Loucy (cell line): ENCODE measurements at regions not wholly inside any gene's neighbourhood (a gene's known extent, or its start where the extent isn't known, plus 50 kb on each side); places are given as distances from the start of the nearest gene placed in this dataset.

ENCODE experiments used
- H2AFZ ChIP-seq: fragments of 200-600 bp; sonication (generic); 2 replicates; pipeline ENCODE4 v1.6.0; 2016; ENCODE audit warnings: antibody characterized with exemption, mild to moderate bottlenecking, low read length, moderate library complexity
- H3F3A ChIP-seq: fragments of 200-600 bp; 2 replicates; pipeline ENCODE4 v1.6.0; 2016; ENCODE audit warnings: antibody characterized with exemption, low read depth, mild to moderate bottlenecking
- H3K27me3 ChIP-seq: fragments of 200-600 bp; sonication (generic); 2 replicates; pipeline ENCODE4 v1.6.1; 2014; ENCODE audit warnings: low read length, mild to moderate bottlenecking; ENCODE audit not compliant: insufficient read depth, poor library complexity, severe bottlenecking
- H3K36me3 ChIP-seq: fragments of 200-600 bp; sonication (generic); 2 replicates; pipeline ENCODE4 v1.6.1; 2016; ENCODE audit warnings: low read length; ENCODE audit not compliant: insufficient read depth
- H3K4me1 ChIP-seq: fragments of 200-600 bp; sonication (generic); 2 replicates; pipeline ENCODE4 v1.5.1; 2014; ENCODE audit warnings: low read length, mild to moderate bottlenecking; ENCODE audit not compliant: insufficient read depth, poor library complexity, severe bottlenecking
- H3K4me2 ChIP-seq: fragments of 200-600 bp; sonication (generic); 2 replicates; pipeline ENCODE4 v1.6.0; 2014; ENCODE audit warnings: antibody characterized with exemption, low read length, low read depth, mild to moderate bottlenecking; ENCODE audit not compliant: poor library complexity, severe bottlenecking
- H3K4me3 ChIP-seq: fragments of 200-600 bp; sonication (generic); 2 replicates; pipeline ENCODE4 v1.5.1; 2014; ENCODE audit warnings: low read length, mild to moderate bottlenecking, mixed read lengths; ENCODE audit not compliant: poor library complexity, severe bottlenecking
- H3K79me2 ChIP-seq: fragments of 200-600 bp; sonication (generic); 2 replicates; pipeline ENCODE4 v1.6.1; 2014; ENCODE audit warnings: low read length; ENCODE audit not compliant: insufficient read depth
- H3K9ac ChIP-seq: fragments of 200-600 bp; sonication (generic); 2 replicates; pipeline ENCODE4 v1.6.0; 2014; ENCODE audit warnings: mild to moderate bottlenecking, low read depth, low read length, moderate library complexity; ENCODE audit not compliant: poor library complexity, severe bottlenecking
- H3K9me2 ChIP-seq: fragments of 200-600 bp; sonication (generic); replicated peaks from 2 replicates; pipeline ENCODE4 v1.6.1; 2016; ENCODE audit warnings: low read depth, low read length, mixed read lengths
- H3K9me3 ChIP-seq: fragments of 200-600 bp; sonication (generic); 2 replicates; pipeline ENCODE4 v1.6.1; 2014; ENCODE audit warnings: mild to moderate bottlenecking, antibody characterized with exemption, low read length, low read depth; ENCODE audit not compliant: insufficient read depth
- H4K20me1 ChIP-seq: fragments of 200-600 bp; sonication (generic); 2 replicates; pipeline ENCODE4 v1.6.0; 2014; ENCODE audit warnings: antibody characterized with exemption, low read length, mild to moderate bottlenecking; ENCODE audit not compliant: insufficient read depth, poor library complexity, severe bottlenecking
- CTCF ChIP-seq: fragments of 200-600 bp; sonication (generic); conservative IDR thresholded peaks from 2 replicates; pipeline ENCODE4 v1.5.1; 2014; ENCODE audit warnings: mild to moderate bottlenecking, antibody characterized with exemption, low read length
- EZH2phosphoT487 ChIP-seq: fragments of 200-600 bp; IDR thresholded peaks from 2 replicates; pipeline ENCODE4 v1.6.1; 2018; ENCODE audit warnings: antibody characterized with exemption, mild to moderate bottlenecking, moderate library complexity, borderline replicate concordance

GRCh38 chr1:36709869-36710481 is 227.3 kb upstream of the CSF3R start:
- no peaks in the 10 kb centered on the region for H3K27me3 ChIP-seq
- no peak overlapping the region for H2AFZ ChIP-seq
- no peak overlapping the region for H3K9ac ChIP-seq
- no peaks in the 10 kb centered on the region for H3K79me2 ChIP-seq
- H3K9me3 ChIP-seq = no peaks in the 10 kb centered on the region
- H3F3A ChIP-seq = no peaks in the 10 kb centered on the region
- H3K9me2 ChIP-seq = no peaks in the 10 kb centered on the region
- H3K36me3 ChIP-seq = no peaks in the 10 kb centered on the region
- no peaks in the 10 kb centered on the region for H3K4me1 ChIP-seq
- H3K4me2 ChIP-seq = no peak overlapping the region
- TF ChIP-seq EZH2phosphoT487 (no peak), CTCF (no peak)
- H3K4me3 ChIP-seq = no peak overlapping the region
- H4K20me1 ChIP-seq = no peaks in the 10 kb centered on the region

GRCh38 chr1:36708587-36708986 is 225.9 kb upstream of the CSF3R start:
- Histone ChIP-seq H3K4me3 (no peak overlapping the region), H4K20me1 (no peaks in the 10 kb centered on the region), H3F3A (no peaks in the 10 kb centered on the region), H3K9me2 (no peaks in the 10 kb centered on the region), H3K4me2 (no peak overlapping the region), H3K9me3 (no peaks in the 10 kb centered on the region), H3K9ac (no peak overlapping the region), H3K36me3 (no peaks in the 10 kb centered on the region), H2AFZ (no peak overlapping the region), H3K27me3 (no peaks in the 10 kb centered on the region), H3K4me1 (peaks cover under 1% of the 10 kb centered on the region), H3K79me2 (no peaks in the 10 kb centered on the region)
- TF ChIP-seq CTCF = no peak
- TF ChIP-seq EZH2phosphoT487 = no peak

- Histone ChIP-seq H3K9ac (no peak overlapping the region), H3K4me1 (peaks cover 4% of the 10 kb centered on the region), H3K4me3 (no peak overlapping the region), H3K27me3 (no peaks in the 10 kb centered on the region), H3K79me2 (no peaks in the 10 kb centered on the region), H3K9me2 (no peaks in the 10 kb centered on the region), H4K20me1 (no peaks in the 10 kb centered on the region), H3K4me2 (no peak overlapping the region), H3F3A (no peaks in the 10 kb centered on the region), H3K36me3 (no peaks in the 10 kb centered on the region), H2AFZ (no peak overlapping the region), H3K9me3 (no peaks in the 10 kb centered on the region)
- TF ChIP-seq EZH2phosphoT487 (no peak), CTCF (no peak)
Measured at GRCh38 chr1:36707221-36707620, 224.5 kb upstream of the CSF3R start.
